Activated CD8-positive, alpha-beta T cell treated with anti-CD3 and anti-CD28 coated beads for 36 hours (primary cell): ENCODE measurements at regions not wholly inside any gene's neighbourhood (a gene's known extent, or its start where the extent isn't known, plus 50 kb on each side); places are given as distances from the start of the nearest gene placed in this dataset.
"Not testable (repeated sequence)": the region's sequence is repeated elsewhere in the genome, so short reads cannot be mapped to it uniquely, and the experiment has no call there.

Experiments used
- ATAC-seq: fragments of 200-7000 bp; cut with Tn5 transposase; one replicate; pipeline ENCODE4 v1.10.0; 2021; ENCODE audit warnings: mild to moderate bottlenecking, moderate library complexity
- CTCF ChIA-PET: fragments of 350-600 bp; sonication (Branson Sonifier 250); formaldehyde crosslinking; loops from one replicate; lab custom pipeline; 2021; ENCODE audit warnings: antibody characterized with exemption; lab: Charles Lee
- POLR2A ChIA-PET: fragments of 350-600 bp; sonication (Branson Sonifier 250); formaldehyde crosslinking; loops from one replicate; lab custom pipeline; 2021; ENCODE audit warnings: antibody characterized with exemption; lab: Charles Lee
- DNase-seq: peaks from one replicate; pipeline ENCODE4 v3.0.0-alpha.2; 2020
- H3K27ac Mint-ChIP-seq: one replicate; pipeline ENCODE4 v1.8.0; 2021; ENCODE audit warnings: mild to moderate bottlenecking, mixed read lengths
- H3K27me3 Mint-ChIP-seq: one replicate; pipeline ENCODE4 v1.8.0; 2021; ENCODE audit warnings: mixed read lengths
- H3K36me3 Mint-ChIP-seq: one replicate; pipeline ENCODE4 v1.8.0; 2021; ENCODE audit warnings: low read depth, mixed read lengths
- H3K4me1 Mint-ChIP-seq: one replicate; pipeline ENCODE4 v1.8.0; 2021; ENCODE audit warnings: low read depth, mixed read lengths
- H3K4me3 Mint-ChIP-seq: one replicate; pipeline ENCODE4 v1.8.0; 2021; ENCODE audit warnings: mild to moderate bottlenecking, moderate library complexity, mixed read lengths
- H3K9me3 Mint-ChIP-seq: one replicate; pipeline ENCODE4 v1.8.0; 2021; ENCODE audit warnings: mixed read lengths
- intact Hi-C: fragments of 100-400 bp; cut with micrococcal nuclease; formaldehyde crosslinking; loops from one replicate; pipeline ENCODE4 v1.10.0; 2022
- TF ChIP-seq, protein P1 (sequence below): fragments of 200-600 bp; IDR thresholded peaks from one replicate; pipeline ENCODE4 v1.8.0; 2022; ENCODE audit warnings: antibody characterized with exemption, mild to moderate bottlenecking

DNA sequence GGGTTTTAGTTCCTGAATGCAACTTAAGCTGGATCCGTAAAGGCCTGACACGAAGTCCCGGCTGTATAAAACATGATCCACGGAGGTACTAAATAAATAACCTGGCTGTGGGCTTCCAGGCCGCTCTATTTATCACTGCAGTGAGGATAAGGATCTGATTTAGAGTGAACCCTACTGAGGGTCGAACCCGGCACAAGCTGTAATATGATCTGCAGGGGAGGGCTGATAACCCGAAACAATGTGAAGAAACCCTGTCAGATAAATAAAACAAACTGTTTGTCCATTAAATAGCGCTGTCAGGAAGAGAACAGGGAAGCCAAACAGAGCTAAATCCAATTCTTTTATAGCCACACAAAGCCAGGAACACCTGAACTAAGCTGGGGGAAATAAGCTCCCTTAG is 375.6 kb upstream of the SALL1 start:
- ChIA-PET CTCF (no interaction called here), POLR2A (no interaction called here)
- TF ChIP-seq, protein P1, sequence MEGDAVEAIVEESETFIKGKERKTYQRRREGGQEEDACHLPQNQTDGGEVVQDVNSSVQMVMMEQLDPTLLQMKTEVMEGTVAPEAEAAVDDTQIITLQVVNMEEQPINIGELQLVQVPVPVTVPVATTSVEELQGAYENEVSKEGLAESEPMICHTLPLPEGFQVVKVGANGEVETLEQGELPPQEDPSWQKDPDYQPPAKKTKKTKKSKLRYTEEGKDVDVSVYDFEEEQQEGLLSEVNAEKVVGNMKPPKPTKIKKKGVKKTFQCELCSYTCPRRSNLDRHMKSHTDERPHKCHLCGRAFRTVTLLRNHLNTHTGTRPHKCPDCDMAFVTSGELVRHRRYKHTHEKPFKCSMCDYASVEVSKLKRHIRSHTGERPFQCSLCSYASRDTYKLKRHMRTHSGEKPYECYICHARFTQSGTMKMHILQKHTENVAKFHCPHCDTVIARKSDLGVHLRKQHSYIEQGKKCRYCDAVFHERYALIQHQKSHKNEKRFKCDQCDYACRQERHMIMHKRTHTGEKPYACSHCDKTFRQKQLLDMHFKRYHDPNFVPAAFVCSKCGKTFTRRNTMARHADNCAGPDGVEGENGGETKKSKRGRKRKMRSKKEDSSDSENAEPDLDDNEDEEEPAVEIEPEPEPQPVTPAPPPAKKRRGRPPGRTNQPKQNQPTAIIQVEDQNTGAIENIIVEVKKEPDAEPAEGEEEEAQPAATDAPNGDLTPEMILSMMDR, result no peak
- peaks cover 18% of the 10 kb centered on the region for H3K9me3 Mint-ChIP-seq
- H3K36me3 Mint-ChIP-seq, result no peaks in the 10 kb centered on the region
- no peaks in the 10 kb centered on the region for H3K4me1 Mint-ChIP-seq
- DNase-seq, result no peak
- intact Hi-C loops, result no loop called here
- H3K27me3 Mint-ChIP-seq, result no peaks in the 10 kb centered on the region
- ATAC-seq, result no peak
- no peak overlapping the region for H3K27ac Mint-ChIP-seq
- no peak overlapping the region for H3K4me3 Mint-ChIP-seq

DNA sequence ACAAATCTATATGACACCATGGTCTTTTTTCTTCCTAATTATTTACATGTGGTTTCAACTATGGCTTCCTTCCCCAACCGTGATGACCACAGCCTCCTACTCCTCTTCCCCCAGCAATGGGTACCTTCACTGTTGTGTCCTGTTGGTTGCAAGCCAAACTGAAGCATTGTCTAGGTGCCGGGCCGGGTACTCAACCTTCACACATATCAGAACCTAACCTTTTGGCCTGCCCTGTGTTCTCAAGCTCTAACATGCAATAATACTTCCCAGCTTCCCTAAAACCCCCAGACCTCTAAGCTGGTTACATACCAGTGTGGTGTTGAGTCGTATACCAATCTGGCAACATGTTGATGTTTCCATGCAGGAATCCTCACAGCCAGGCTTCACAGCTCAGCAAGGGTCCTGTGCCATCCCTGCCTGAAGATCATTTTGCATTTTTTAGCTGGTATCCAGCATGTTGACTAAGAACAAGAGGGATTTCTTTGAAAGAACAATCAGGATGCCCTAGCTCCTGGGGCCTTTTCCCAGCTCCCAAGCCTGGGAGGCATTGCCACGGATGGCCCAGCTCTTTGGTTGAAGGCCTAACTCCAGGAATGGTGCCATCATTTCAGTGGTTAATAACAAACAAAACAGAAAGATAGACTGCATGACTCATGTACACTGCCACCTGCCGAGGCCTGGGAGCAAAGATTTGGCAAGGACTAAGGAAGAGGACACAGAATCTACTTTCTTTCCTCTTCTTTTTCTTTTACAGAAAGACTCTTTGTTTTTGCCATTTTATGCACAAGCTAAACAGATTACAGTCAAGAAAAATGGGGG is 373.7 kb upstream of the SALL1 start:
- CTCF ChIA-PET, result no interaction called here
- no peaks in the 10 kb centered on the region for H3K4me1 Mint-ChIP-seq
- TF ChIP-seq, protein P1, result no peak
- POLR2A ChIA-PET, result no interaction called here
- no peak overlapping the region for H3K27ac Mint-ChIP-seq
- no peaks in the 10 kb centered on the region for H3K27me3 Mint-ChIP-seq
- DNase-seq, result no peak
- H3K4me3 Mint-ChIP-seq, result no peak overlapping the region
- ATAC-seq, result no peak
- intact Hi-C loops, result no loop called here
- peaks cover 19% of the 10 kb centered on the region for H3K9me3 Mint-ChIP-seq
- H3K36me3 Mint-ChIP-seq, result no peaks in the 10 kb centered on the region

DNA sequence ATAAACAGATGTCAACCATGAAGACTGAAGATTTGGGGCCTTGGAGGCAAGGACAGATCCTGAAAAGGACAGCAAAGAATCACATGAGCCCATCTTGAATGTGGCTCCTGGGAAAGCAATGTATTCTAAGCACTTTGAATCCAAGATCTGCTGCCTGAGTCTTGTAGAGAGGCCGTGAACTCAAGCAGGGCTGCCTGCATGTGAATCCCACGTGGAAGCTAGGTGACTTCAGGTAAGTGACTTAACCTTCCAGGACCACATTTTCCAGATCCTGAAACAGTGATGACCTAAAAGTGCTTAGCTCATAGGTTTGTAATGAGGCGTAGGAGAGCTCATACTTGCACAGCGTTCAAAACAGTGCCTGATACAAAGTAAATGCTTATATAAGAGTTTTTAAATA is 373.0 kb upstream of the SALL1 start:
- Mint-ChIP-seq H3K36me3 (no peaks in the 10 kb centered on the region), H3K4me3 (no peak overlapping the region), H3K4me1 (no peaks in the 10 kb centered on the region), H3K27ac (no peak overlapping the region), H3K27me3 (no peaks in the 10 kb centered on the region), H3K9me3 (peaks cover 22% of the 10 kb centered on the region)
- CTCF ChIA-PET, result no interaction called here
- DNase-seq (no peak), ATAC-seq (no peak)
- POLR2A ChIA-PET, result no interaction called here
- intact Hi-C loops, result no loop called here
- TF ChIP-seq, protein P1, result no peak

DNA sequence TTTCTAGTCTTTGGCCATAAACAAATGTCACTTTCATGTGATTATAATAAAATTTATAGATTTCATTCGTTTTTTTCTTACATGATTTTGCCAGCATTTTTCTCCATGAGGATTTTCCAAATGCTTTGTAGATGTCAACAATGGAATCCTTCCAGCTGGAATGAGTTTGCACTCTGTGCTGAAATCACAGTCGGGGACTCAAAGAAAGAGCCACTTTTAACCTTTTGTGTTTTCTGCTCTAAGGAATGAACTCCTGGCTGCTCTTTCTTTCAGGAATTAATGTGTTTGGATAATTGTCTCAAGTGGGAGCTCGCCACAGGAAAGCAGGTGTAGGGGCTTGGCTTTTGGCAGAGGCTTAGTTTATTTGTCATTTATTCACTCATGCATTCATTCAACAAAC is 372.3 kb upstream of the SALL1 start:
- no peaks in the 10 kb centered on the region for H3K27me3 Mint-ChIP-seq
- ATAC-seq, result no peak
- intact Hi-C loops, result no loop called here
- H3K4me3 Mint-ChIP-seq, result no peak overlapping the region
- no peak for DNase-seq
- TF ChIP-seq, protein P1, result no peak
- H3K4me1 Mint-ChIP-seq, result no peaks in the 10 kb centered on the region
- POLR2A ChIA-PET, result no interaction called here
- no peaks in the 10 kb centered on the region for H3K36me3 Mint-ChIP-seq
- CTCF ChIA-PET, result no interaction called here
- H3K9me3 Mint-ChIP-seq, result peaks cover 20% of the 10 kb centered on the region
- no peak overlapping the region for H3K27ac Mint-ChIP-seq

DNA sequence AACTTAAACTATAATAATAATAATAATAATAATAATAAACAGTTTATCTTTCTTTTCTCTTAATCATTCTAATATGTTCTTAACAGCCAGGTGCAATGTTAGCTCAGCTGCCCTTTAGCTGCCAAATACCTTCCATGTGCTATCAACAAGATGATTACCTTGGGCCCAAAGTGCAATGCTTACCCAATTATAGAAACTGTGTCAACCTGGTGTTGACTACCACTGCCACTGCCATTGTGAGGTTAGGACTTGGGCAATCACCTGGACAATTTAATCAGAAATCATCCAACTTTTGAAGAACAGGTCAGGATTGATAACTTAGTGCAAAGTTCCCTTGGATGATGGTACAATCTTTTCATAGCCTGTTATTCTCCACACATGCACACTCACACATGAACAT is 371.8 kb upstream of the SALL1 start:
- H3K36me3 Mint-ChIP-seq, result no peaks in the 10 kb centered on the region
- intact Hi-C loops, result no loop called here
- POLR2A ChIA-PET, result no interaction called here
- ATAC-seq (no peak), DNase-seq (no peak)
- H3K4me3 Mint-ChIP-seq, result no peak overlapping the region
- TF ChIP-seq, protein P1, result no peak
- no peaks in the 10 kb centered on the region for H3K4me1 Mint-ChIP-seq
- H3K27ac Mint-ChIP-seq, result no peak overlapping the region
- peaks cover 22% of the 10 kb centered on the region for H3K9me3 Mint-ChIP-seq
- CTCF ChIA-PET, result no interaction called here
- no peaks in the 10 kb centered on the region for H3K27me3 Mint-ChIP-seq

DNA sequence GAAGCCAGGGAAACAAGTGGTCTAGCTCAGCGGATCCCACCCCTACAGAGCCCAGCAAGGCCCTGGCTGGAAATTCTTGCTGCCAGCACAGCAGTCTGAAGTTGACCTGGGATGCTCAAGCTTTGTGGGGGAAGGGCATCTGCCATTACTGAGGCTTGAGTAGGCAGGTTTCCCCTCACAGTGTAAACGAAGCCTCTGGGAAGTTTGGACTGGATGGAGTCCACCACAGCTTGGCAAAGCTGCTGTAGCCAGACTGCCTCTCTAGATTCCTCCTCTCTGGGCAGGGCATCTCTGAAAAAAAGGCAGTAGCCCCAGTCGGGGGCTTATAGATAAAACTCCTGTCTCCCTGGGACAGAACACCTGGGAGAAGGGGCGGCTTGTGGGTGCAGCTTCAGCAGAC is 365.9 kb upstream of the SALL1 start:
- H3K27ac Mint-ChIP-seq, H3K27me3 Mint-ChIP-seq, H3K4me3 Mint-ChIP-seq, CTCF ChIA-PET, DNase-seq, POLR2A ChIA-PET, ATAC-seq, H3K36me3 Mint-ChIP-seq, intact Hi-C loops, H3K4me1 Mint-ChIP-seq: not testable (repeated sequence)
- H3K9me3 Mint-ChIP-seq, result peaks cover 13% of the 10 kb centered on the region
